Progenitor cell of endocrine pancreas (in vitro differentiated cells): ENCODE measurements at regions not wholly inside any gene's neighbourhood (a gene's known extent, or its start where the extent isn't known, plus 50 kb on each side); places are given as distances from the start of the nearest gene placed in this dataset.
"Not testable (repeated sequence)": the region's sequence is repeated elsewhere in the genome, so short reads cannot be mapped to it uniquely, and the experiment has no call there.

Source experiments
- DNase-seq: peaks from one replicate; pipeline ENCODE4 v3.0.0; 2021; ENCODE audit warnings: low spot score; ENCODE audit not compliant: unreplicated experiment
- H3K27ac Mint-ChIP-seq: 2 replicates; pipeline ENCODE4 v1.8.0; 2021; ENCODE audit warnings: mild to moderate bottlenecking, moderate library complexity, mixed read lengths
- H3K27me3 Mint-ChIP-seq: 2 replicates; pipeline ENCODE4 v1.8.0; 2021; ENCODE audit warnings: mixed read lengths
- H3K36me3 Mint-ChIP-seq: 2 replicates; pipeline ENCODE4 v1.8.0; 2022; ENCODE audit warnings: mixed read lengths; ENCODE audit not compliant: insufficient read depth
- H3K4me1 Mint-ChIP-seq: 2 replicates; pipeline ENCODE4 v1.8.0; 2021; ENCODE audit warnings: low read depth, mixed read lengths
- H3K4me3 Mint-ChIP-seq: 2 replicates; pipeline ENCODE4 v1.8.0; 2021; ENCODE audit warnings: low read depth, mild to moderate bottlenecking, moderate library complexity, mixed read lengths
- H3K9me3 Mint-ChIP-seq: 2 replicates; pipeline ENCODE4 v1.8.0; 2021; ENCODE audit warnings: low read depth, mixed read lengths
- CTCF ChIP-seq: fragments of 200-600 bp; sonication (generic); IDR thresholded peaks from one replicate; pipeline ENCODE4 v1.5.0; 2021; ENCODE audit warnings: antibody characterized with exemption, mild to moderate bottlenecking; ENCODE audit not compliant: unreplicated experiment

DNA sequence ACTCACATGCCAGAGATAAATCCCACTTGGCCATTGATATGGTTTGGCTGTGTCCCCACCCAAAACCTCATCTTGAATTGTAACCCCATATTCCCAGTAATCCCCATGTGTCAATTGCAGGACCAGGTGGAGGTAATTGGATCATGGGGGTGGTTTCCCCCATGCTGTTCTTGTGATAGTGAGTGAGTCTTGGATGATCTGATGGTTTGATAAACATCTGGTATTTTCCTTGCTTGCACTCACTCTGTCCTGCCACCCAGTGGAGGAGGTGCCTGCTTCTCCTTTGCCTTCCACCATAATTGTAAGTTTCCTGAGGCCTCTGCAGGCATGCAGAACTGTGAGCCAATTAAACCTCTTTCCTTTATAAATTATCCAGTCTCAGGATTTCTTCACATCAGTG lies 50.4 kb upstream of the B3GAT2 start:
- Mint-ChIP-seq H3K4me1 (peaks cover 11% of the 10 kb centered on the region), H3K9me3 (peaks cover 35% of the 10 kb centered on the region)
- H3K27me3 Mint-ChIP-seq, DNase-seq, H3K36me3 Mint-ChIP-seq, H3K4me3 Mint-ChIP-seq, H3K27ac Mint-ChIP-seq: not testable (repeated sequence)

- Mint-ChIP-seq H3K4me3 (peak overlapping the region; percentile 5), H3K27ac (peak overlapping the region; percentile 89), H3K27me3 (no peaks in the 10 kb centered on the region), H3K36me3 (no peaks in the 10 kb centered on the region), H3K4me1 (peaks cover 28% of the 10 kb centered on the region), H3K9me3 (peaks cover 11% of the 10 kb centered on the region)
- no peak for DNase-seq
- no peak for TF ChIP-seq CTCF
These were observed 55.1 kb upstream of the B3GAT2 start for GRCh38 chr6:71011871-71012371.

DNA sequence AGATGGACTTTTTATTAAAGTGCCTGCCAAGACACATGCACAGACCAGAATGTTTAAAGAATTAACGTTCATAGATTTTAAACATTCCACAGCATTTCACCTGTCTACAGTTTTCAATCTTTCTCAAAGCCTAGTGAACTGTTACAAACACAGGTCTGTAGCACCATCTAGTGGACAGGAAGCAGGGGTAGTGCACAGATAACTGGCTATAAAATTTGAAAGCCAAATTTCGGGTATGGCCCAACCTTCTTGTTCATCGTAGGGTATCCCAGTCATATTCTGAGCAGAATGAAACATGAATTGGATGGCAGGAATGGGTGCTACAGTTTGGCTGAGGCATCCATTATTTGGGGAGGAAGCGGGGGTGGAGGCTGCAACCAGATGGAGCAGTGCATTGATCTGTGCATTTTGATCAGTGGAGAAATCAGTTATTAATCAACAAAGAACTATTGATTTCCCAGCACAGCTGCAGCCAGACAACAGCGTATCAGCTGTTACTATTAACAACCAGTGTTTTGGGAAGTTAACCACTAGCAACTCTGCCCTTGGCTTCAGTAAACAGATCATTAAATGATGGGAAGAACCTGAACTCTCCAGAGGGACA lies 56.1 kb upstream of the B3GAT2 start:
- Mint-ChIP-seq H3K4me3 (no peak overlapping the region), H3K4me1 (peaks cover 28% of the 10 kb centered on the region), H3K27ac (peak overlapping the region; percentile 89), H3K27me3 (no peaks in the 10 kb centered on the region), H3K36me3 (no peaks in the 10 kb centered on the region), H3K9me3 (peaks cover 10% of the 10 kb centered on the region)
- TF ChIP-seq CTCF, result peak; percentile 90
- no peak for DNase-seq

- Mint-ChIP-seq H3K4me3 (no peak overlapping the region), H3K9me3 (no peaks in the 10 kb centered on the region), H3K27ac (no peak overlapping the region), H3K27me3 (no peaks in the 10 kb centered on the region), H3K36me3 (no peaks in the 10 kb centered on the region), H3K4me1 (peaks cover 28% of the 10 kb centered on the region)
- no peak for DNase-seq
- no peak for TF ChIP-seq CTCF
These were observed 58.5 kb upstream of the B3GAT2 start for GRCh38 chr6:71015392-71015791.

- H3K4me3 Mint-ChIP-seq, result no peak overlapping the region
- no peak for TF ChIP-seq CTCF
- H3K4me1 Mint-ChIP-seq, result peaks cover 18% of the 10 kb centered on the region
- H3K36me3 Mint-ChIP-seq, result no peaks in the 10 kb centered on the region
- peaks cover 11% of the 10 kb centered on the region for H3K9me3 Mint-ChIP-seq
- peak overlapping the region; percentile 29 for H3K27ac Mint-ChIP-seq
- no peaks in the 10 kb centered on the region for H3K27me3 Mint-ChIP-seq
- no peak for DNase-seq
These were observed 71.5 kb upstream of the B3GAT2 start for GRCh38 chr6:71028236-71028876.

- H3K36me3 Mint-ChIP-seq, result no peaks in the 10 kb centered on the region
- no peak overlapping the region for H3K4me3 Mint-ChIP-seq
- TF ChIP-seq CTCF, result no peak
- peaks cover 11% of the 10 kb centered on the region for H3K9me3 Mint-ChIP-seq
- no peak for DNase-seq
- H3K27me3 Mint-ChIP-seq, result no peaks in the 10 kb centered on the region
- peaks cover 22% of the 10 kb centered on the region for H3K4me1 Mint-ChIP-seq
- H3K27ac Mint-ChIP-seq, result no peak overlapping the region
These were observed 72.0 kb upstream of the B3GAT2 start for GRCh38 chr6:71028877-71029252.
